ENCODE measurements at regions not wholly inside any gene's neighbourhood (a gene's known extent, or its start where the extent isn't known, plus 50 kb on each side); places are given as distances from the start of the nearest gene placed in this dataset.
A peak's percentile ranks its signal among the peaks of the same experiment; 100 is the strongest.

DNA sequence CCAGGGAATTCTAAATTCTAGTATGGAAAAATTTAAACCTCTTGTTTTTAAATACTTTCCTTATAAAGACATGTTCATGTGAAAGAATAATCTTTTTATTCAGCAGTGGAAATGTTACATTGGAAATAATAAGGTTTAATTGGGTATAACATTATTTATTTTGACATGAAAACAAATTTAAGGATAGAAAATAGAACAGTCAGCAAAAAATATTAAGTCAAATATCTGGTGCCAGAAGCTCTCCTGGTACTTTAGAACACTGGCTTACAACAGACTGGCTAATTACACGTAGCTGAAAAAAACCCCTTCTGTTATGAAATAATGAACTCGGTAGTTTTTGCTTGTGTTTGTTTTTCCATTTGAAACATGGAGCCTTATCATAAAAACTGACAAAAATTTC, 447.9 kb downstream of the DSEL start:
- Histone ChIP-seq H3K9ac (ENCODE audit: insufficient read depth in 1 of 2, low read length in 2 of 2) (no peak overlapping the region), H3K4me1 (ENCODE audit: control insufficient read depth in 5 of 5, insufficient read depth in 5 of 5, low read length in 5 of 5) (no peaks in the 10 kb centered on the region), H3K4me3 (no peak overlapping the region), H3K36me3 (ENCODE audit: control insufficient read depth in 4 of 4, insufficient read depth in 4 of 4, low read length in 4 of 4) (no peaks in the 10 kb centered on the region), H3K27me3 (ENCODE audit: control insufficient read depth in 3 of 3, insufficient read depth in 3 of 3, low read length in 2 of 3) (no peaks in the 10 kb centered on the region), H3K27ac (ENCODE audit: low read depth in 1 of 2, low read length in 1 of 2) (no peak overlapping the region), H3K9me3 (ENCODE audit: control insufficient read depth in 4 of 4, insufficient read depth in 3 of 4, low read length in 3 of 4) (no peaks in the 10 kb centered on the region)
- WGBS, 2 donors = 62 to 73% methylated on average over 2 of the region's 2 CpGs
- TF ChIP-seq, protein P1, sequence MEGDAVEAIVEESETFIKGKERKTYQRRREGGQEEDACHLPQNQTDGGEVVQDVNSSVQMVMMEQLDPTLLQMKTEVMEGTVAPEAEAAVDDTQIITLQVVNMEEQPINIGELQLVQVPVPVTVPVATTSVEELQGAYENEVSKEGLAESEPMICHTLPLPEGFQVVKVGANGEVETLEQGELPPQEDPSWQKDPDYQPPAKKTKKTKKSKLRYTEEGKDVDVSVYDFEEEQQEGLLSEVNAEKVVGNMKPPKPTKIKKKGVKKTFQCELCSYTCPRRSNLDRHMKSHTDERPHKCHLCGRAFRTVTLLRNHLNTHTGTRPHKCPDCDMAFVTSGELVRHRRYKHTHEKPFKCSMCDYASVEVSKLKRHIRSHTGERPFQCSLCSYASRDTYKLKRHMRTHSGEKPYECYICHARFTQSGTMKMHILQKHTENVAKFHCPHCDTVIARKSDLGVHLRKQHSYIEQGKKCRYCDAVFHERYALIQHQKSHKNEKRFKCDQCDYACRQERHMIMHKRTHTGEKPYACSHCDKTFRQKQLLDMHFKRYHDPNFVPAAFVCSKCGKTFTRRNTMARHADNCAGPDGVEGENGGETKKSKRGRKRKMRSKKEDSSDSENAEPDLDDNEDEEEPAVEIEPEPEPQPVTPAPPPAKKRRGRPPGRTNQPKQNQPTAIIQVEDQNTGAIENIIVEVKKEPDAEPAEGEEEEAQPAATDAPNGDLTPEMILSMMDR (IDR thresholded peaks at IDR 0.05; ENCODE audit: control extremely low read depth, extremely low read depth) = no peak
- no peak for ATAC-seq (ENCODE audit: insufficient read depth, low FRiP score)
- DNase-seq = peak in 1 of 3 donors; percentile 9

DNA sequence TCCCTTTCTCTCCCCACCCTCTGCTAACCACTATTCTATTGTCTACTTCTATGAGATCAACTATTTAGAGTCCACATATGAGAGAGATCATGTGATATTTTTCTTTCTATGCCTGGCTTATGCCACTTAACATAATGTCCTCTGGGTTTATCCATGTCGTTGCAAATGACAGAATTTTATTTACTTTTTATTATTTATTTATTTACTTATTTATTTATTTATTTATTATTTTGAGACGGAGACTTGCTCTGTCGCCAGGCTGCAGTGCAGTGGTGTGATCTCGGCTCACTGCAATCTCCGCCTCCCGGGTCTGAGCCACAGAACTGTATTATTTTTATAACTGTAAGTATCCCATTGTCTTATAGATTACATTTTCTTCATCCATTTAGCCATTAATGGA, 443.4 kb upstream of the CDH19 start:
- no peak for DNase-seq
- Histone ChIP-seq H3K4me3 (no peak overlapping the region), H3K4me1 (ENCODE audit: control insufficient read depth in 5 of 5, insufficient read depth in 5 of 5, low read length in 5 of 5) (no peaks in the 10 kb centered on the region), H3K36me3 (ENCODE audit: control insufficient read depth in 4 of 4, insufficient read depth in 4 of 4, low read length in 4 of 4) (no peaks in the 10 kb centered on the region), H3K9me3 (ENCODE audit: control insufficient read depth in 4 of 4, insufficient read depth in 3 of 4, low read length in 3 of 4) (no peaks in the 10 kb centered on the region), H3K27me3 (ENCODE audit: control insufficient read depth in 3 of 3, insufficient read depth in 3 of 3, low read length in 2 of 3) (no peaks in the 10 kb centered on the region), H3K27ac (ENCODE audit: low read depth in 1 of 2, low read length in 1 of 2) (no peak overlapping the region), H3K9ac (ENCODE audit: insufficient read depth in 1 of 2, low read length in 2 of 2) (no peak overlapping the region)
- 84 to 89% methylated on average over 6 of the region's 6 CpGs for WGBS, 2 donors
- no peak for ATAC-seq (ENCODE audit: insufficient read depth, low FRiP score)
- TF ChIP-seq, protein P1 (IDR thresholded peaks at IDR 0.05; ENCODE audit: control extremely low read depth, extremely low read depth) = no peak

DNA sequence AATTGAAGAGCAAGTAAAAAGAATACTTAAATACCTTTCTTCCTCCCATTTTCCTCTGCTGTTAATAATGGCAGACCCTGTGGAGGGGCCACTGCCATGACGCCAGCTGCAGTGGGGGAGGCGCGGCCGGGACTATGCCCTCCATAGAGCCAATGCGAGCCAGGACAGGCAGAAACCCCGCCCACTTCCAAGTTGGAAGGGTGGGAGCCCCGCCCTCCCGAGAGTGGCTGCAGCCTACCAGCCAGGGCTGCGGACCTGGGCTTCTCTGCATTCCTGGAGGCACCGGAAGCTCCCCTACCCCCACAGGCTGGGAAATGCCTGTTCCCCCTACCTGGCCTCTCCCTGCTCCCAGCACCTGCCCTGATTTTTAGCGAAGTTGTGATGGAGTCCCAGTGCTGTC, 439.4 kb upstream of the CDH19 start:
- no peak for DNase-seq

DNA sequence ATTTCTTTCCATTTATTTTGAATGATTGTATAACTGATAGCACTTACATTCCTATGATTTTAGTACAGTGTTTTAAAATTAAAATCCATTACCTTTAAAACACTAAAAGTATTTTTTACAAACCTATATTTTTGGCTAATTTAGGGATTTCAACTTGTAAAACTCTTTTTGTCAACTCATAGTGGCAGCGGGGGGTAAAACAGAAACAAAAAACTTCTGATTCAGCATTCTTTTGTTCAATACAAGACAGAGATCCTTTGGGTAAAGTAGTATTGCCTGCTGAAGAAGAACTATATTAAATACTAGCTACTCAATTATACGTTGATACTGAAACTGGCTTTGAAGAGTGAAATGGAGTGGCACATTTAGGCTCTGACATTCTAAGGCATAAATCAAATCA, 437.4 kb upstream of the CDH19 start:
- no peaks in the 10 kb centered on the region for H3K9me3 ChIP-seq (ENCODE audit: control insufficient read depth in 4 of 4, insufficient read depth in 3 of 4, low read length in 3 of 4)
- DNase-seq (no peak), ATAC-seq (ENCODE audit: insufficient read depth, low FRiP score) (no peak)
- no peaks in the 10 kb centered on the region for H3K4me1 ChIP-seq (ENCODE audit: control insufficient read depth in 5 of 5, insufficient read depth in 5 of 5, low read length in 5 of 5)
- H3K27me3 ChIP-seq (ENCODE audit: control insufficient read depth in 3 of 3, insufficient read depth in 3 of 3, low read length in 2 of 3) = no peaks in the 10 kb centered on the region
- no peak overlapping the region for H3K4me3 ChIP-seq
- no peak overlapping the region for H3K9ac ChIP-seq (ENCODE audit: insufficient read depth in 1 of 2, low read length in 2 of 2)
- 71 to 76% methylated on average over 2 of the region's 2 CpGs for WGBS, 2 donors
- TF ChIP-seq, protein P1 (IDR thresholded peaks at IDR 0.05; ENCODE audit: control extremely low read depth, extremely low read depth) = no peak
- no peak overlapping the region for H3K27ac ChIP-seq (ENCODE audit: low read depth in 1 of 2, low read length in 1 of 2)
- H3K36me3 ChIP-seq (ENCODE audit: control insufficient read depth in 4 of 4, insufficient read depth in 4 of 4, low read length in 4 of 4) = no peaks in the 10 kb centered on the region

More for the DNA sequence above, 439.4 kb upstream of the CDH19 start:
- no peak overlapping the region for H3K9ac ChIP-seq (ENCODE audit: insufficient read depth in 1 of 2, low read length in 2 of 2)
- H3K4me3 ChIP-seq = no peak overlapping the region
- no peak for ATAC-seq (ENCODE audit: insufficient read depth, low FRiP score)
- H3K27ac ChIP-seq (ENCODE audit: low read depth in 1 of 2, low read length in 1 of 2) = no peak overlapping the region
- no peaks in the 10 kb centered on the region for H3K9me3 ChIP-seq (ENCODE audit: control insufficient read depth in 4 of 4, insufficient read depth in 3 of 4, low read length in 3 of 4)
- H3K36me3 ChIP-seq (ENCODE audit: control insufficient read depth in 4 of 4, insufficient read depth in 4 of 4, low read length in 4 of 4) = no peaks in the 10 kb centered on the region
- no peaks in the 10 kb centered on the region for H3K4me1 ChIP-seq (ENCODE audit: control insufficient read depth in 5 of 5, insufficient read depth in 5 of 5, low read length in 5 of 5)
- WGBS, 2 donors = 94 to 95% methylated on average over 11 of the region's 11 CpGs
- no peaks in the 10 kb centered on the region for H3K27me3 ChIP-seq (ENCODE audit: control insufficient read depth in 3 of 3, insufficient read depth in 3 of 3, low read length in 2 of 3)
- TF ChIP-seq, protein P1 (IDR thresholded peaks at IDR 0.05; ENCODE audit: control extremely low read depth, extremely low read depth) = no peak
